Adrenal gland (tissue), 5 donors: ENCODE measurements at regions not wholly inside any gene's neighbourhood (a gene's known extent, or its start where the extent isn't known, plus 50 kb on each side); places are given as distances from the start of the nearest gene placed in this dataset.

ENCODE experiments used
- CTCF ChIP-seq, 6 experiments: fragments of 450-650 bp in 4 of 6; fragments of 200-600 bp in 2 of 6; sonication (generic) in 1 of 6; IDR thresholded peaks; 1 replicate in 5 of 6; 2 replicates in 1 of 6; pipeline versions ENCODE4 v1.5.1 to v1.8.0; 2016 to 2021; ENCODE audit warnings: antibody characterized with exemption in 6 of 6, mild to moderate bottlenecking in 2 of 6, moderate library complexity in 1 of 6
- POLR2A ChIP-seq, 2 donors: fragments of 450-650 bp; IDR thresholded peaks; one replicate each; pipeline ENCODE4 v1.6.1; 2017; ENCODE audit warnings: antibody characterized with exemption in 2 of 2, mild to moderate bottlenecking in 2 of 2, moderate library complexity in 1 of 2
- donor health status: DM: no; HTN: no; CAD: no.

GRCh38 chr1:60547821-60548220 lies 474.3 kb upstream of the C1orf87 start:
- no peak for TF ChIP-seq CTCF (IDR thresholded peaks at IDR 0.05)
- no peak for TF ChIP-seq POLR2A (IDR thresholded peaks at IDR 0.05)
